ENCODE measurements at regions not wholly inside any gene's neighbourhood (a gene's known extent, or its start where the extent isn't known, plus 50 kb on each side); places are given as distances from the start of the nearest gene placed in this dataset.

DNA sequence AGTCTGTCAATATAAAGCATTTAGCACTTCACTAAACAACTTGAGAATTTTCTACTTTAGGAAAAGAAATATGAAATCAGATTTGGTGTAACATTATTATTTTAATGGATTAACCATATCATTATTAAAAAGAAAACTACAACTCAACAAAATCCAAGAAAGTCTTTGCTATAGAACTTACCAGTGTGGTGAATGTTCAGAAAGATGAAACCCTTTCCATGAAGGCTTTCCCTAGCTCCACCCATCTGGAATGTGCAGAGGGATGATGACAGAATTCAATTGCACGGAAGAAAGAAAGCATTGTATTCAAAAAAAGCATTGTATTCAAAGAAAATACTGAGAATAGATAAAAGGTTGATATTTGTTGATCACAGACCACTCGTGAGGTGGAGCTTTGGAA, 328.6 kb upstream of the NUDT12 start:
- no peak for TF ChIP-seq EZH2 (IDR thresholded peaks at IDR 0.05)
- TF ChIP-seq POLR2AphosphoS5 (IDR thresholded peaks at IDR 0.05; ENCODE audit: borderline replicate concordance, low read depth, low read length), result no peak
- TF ChIP-seq FOXP2 (optimal IDR thresholded peaks at IDR 0.05; ENCODE audit: control extremely low read depth, extremely low read length, insufficient read depth), result no peak

All from SK-N-MC (cell line).